GM12878 (cell line): ENCODE measurements at regions not wholly inside any gene's neighbourhood (a gene's known extent, or its start where the extent isn't known, plus 50 kb on each side); places are given as distances from the start of the nearest gene placed in this dataset.

Experiments
- ATAC-seq: fragments of 200-7000 bp; cut with Tn5 transposase; 3 replicates; pipeline ENCODE4 v1.9.1; 2020; ENCODE audit warnings: mild to moderate bottlenecking, moderate library complexity
- BruUV-seq: library from RNA; stranded (reverse); fragments of 400-500 nt; replicated peaks from 2 replicates; lab custom pipeline; 2021; lab: Mats Ljungman, UMichigan
- CTCF ChIA-PET: fragments of 300-600 bp; sonication (Branson Sonifier 250); formaldehyde crosslinking; extraction: SDS; loops from one replicate; lab custom pipeline; 2021; ENCODE audit warnings: inconsistent platforms; lab: Yijun Ruan, JAX
- POLR2A ChIA-PET: fragments of 350-600 bp; formaldehyde crosslinking; extraction: SDS; loops from one replicate; lab custom pipeline; 2021; ENCODE audit warnings: inconsistent platforms; lab: Charles Lee
- RAD21 ChIA-PET: fragments of 300-600 bp; sonication (Branson Sonifier 250); formaldehyde crosslinking; loops from one replicate; lab custom pipeline; 2023; ENCODE audit warnings: antibody characterized with exemption; ENCODE audit not compliant: unreplicated experiment; lab: Charles Lee
- SMC1A ChIA-PET: fragments of 300-600 bp; sonication (Branson Sonifier 250); formaldehyde crosslinking; loops from one replicate; lab custom pipeline; 2023; ENCODE audit not compliant: unreplicated experiment, uncharacterized antibody; lab: Charles Lee
- DNase-seq: peaks from one replicate; pipeline ENCODE4 v3.0.0-alpha.2; 2011; ENCODE audit warnings: low read depth, low spot score
- FAIRE-seq: peaks from 3 replicates; lab custom pipeline; 2011; peaks lifted over from hg19 to GRCh38; lab: Jason Lieb, UNC
- H2AFZ ChIP-seq: 2 replicates; pipeline ENCODE4 v1.6.0; 2011; ENCODE audit warnings: low read depth, low read length, control low read depth; ENCODE audit not compliant: control insufficient read depth
- H3K27ac ChIP-seq: 2 replicates; pipeline ENCODE4 v1.5.1; 2011; ENCODE audit warnings: control low read depth; ENCODE audit not compliant: control insufficient read depth, insufficient read depth
- H3K27me3 ChIP-seq, 2 experiments: replicated peaks in 1 of 2; 2 replicates each; pipeline versions ENCODE4 v1.6.0 to v1.6.1; 2011; ENCODE audit warnings: low read length in 1 of 2; ENCODE audit not compliant: control insufficient read depth in 2 of 2, insufficient read depth in 2 of 2
- H3K36me3 ChIP-seq, 2 experiments: 2 replicates each; pipeline ENCODE4 v1.5.1; 2011; ENCODE audit warnings: low read length in 1 of 2; ENCODE audit not compliant: control insufficient read depth in 2 of 2, insufficient read depth in 2 of 2
- H3K4me1 ChIP-seq: 2 replicates; pipeline ENCODE4 v1.6.1; 2011; ENCODE audit warnings: mild to moderate bottlenecking, low read length, moderate library complexity, mixed read lengths; ENCODE audit not compliant: control insufficient read depth, insufficient read depth
- H3K4me2 ChIP-seq: 2 replicates; pipeline ENCODE4 v1.6.0; 2011; ENCODE audit warnings: control low read depth; ENCODE audit not compliant: control insufficient read depth, insufficient read depth
- H3K4me3 ChIP-seq: fragments of 200-600 bp; sonication (generic); 2 replicates; pipeline ENCODE4 v1.5.1; 2016
- H3K79me2 ChIP-seq: 2 replicates; pipeline ENCODE4 v1.6.0; 2011; ENCODE audit warnings: low read length; ENCODE audit not compliant: control insufficient read depth, insufficient read depth
- H3K9ac ChIP-seq: 2 replicates; pipeline ENCODE4 v1.8.0; 2011; ENCODE audit warnings: low read length, control low read depth, mixed read lengths; ENCODE audit not compliant: control insufficient read depth, insufficient read depth
- H3K9me3 ChIP-seq: replicated peaks from 3 replicates; pipeline ENCODE4 v1.5.1; 2011; ENCODE audit warnings: mild to moderate bottlenecking, low read length; ENCODE audit not compliant: control insufficient read depth, insufficient read depth
- H4K20me1 ChIP-seq: 2 replicates; pipeline ENCODE4 v1.6.0; 2011; ENCODE audit not compliant: control insufficient read depth, insufficient read depth
- CBFB ChIP-seq: IDR thresholded peaks from 2 replicates; pipeline ENCODE4 v1.6.1; 2016; ENCODE audit warnings: antibody characterized with exemption, low read depth
- CHD2 ChIP-seq: IDR thresholded peaks from 2 replicates; pipeline ENCODE4 v1.6.1; 2011; ENCODE audit warnings: low read depth, low read length, improper control_type of control experiment, borderline replicate concordance
- CHD4 ChIP-seq: fragments of 200-600 bp; sonication (generic); IDR thresholded peaks from 2 replicates; pipeline ENCODE4 v1.6.1; 2016; ENCODE audit warnings: mild to moderate bottlenecking
- E2F8 ChIP-seq: fragments of 450-650 bp; IDR thresholded peaks from 2 replicates; pipeline ENCODE4 v1.6.1; 2018; ENCODE audit warnings: mild to moderate bottlenecking, low read depth, moderate library complexity; ENCODE audit not compliant: partially characterized antibody
- E4F1 ChIP-seq: fragments of 450-650 bp; IDR thresholded peaks from 2 replicates; pipeline ENCODE4 v1.6.1; 2018; ENCODE audit warnings: borderline replicate concordance, mild to moderate bottlenecking; ENCODE audit not compliant: partially characterized antibody
- GABPA ChIP-seq: IDR thresholded peaks from 2 replicates; pipeline ENCODE4 v1.6.1; 2014; ENCODE audit warnings: antibody characterized with exemption, low read depth, mild to moderate bottlenecking, inconsistent platforms
- HDAC6 ChIP-seq: fragments of 200-600 bp; sonication (generic); IDR thresholded peaks from one replicate; pipeline ENCODE4 v1.8.0; 2017; ENCODE audit warnings: antibody characterized with exemption; ENCODE audit not compliant: unreplicated experiment
- NFXL1 ChIP-seq: fragments of 450-650 bp; IDR thresholded peaks from 2 replicates; pipeline ENCODE4 v1.6.1; 2017; ENCODE audit warnings: antibody characterized with exemption, mild to moderate bottlenecking, borderline replicate concordance
- NR2F1 ChIP-seq: fragments of 450-650 bp; conservative IDR thresholded peaks from 2 replicates; pipeline ENCODE4 v1.6.1; 2017; ENCODE audit warnings: mild to moderate bottlenecking
- RUNX3 ChIP-seq: IDR thresholded peaks from 2 replicates; pipeline ENCODE4 v1.6.1; 2012; ENCODE audit warnings: low read length, inconsistent platforms
- WRNIP1 ChIP-seq: IDR thresholded peaks from 2 replicates; pipeline ENCODE4 v1.6.1; 2011; ENCODE audit warnings: low read depth, low read length, improper control_type of control experiment, borderline replicate concordance
- ZBED1 ChIP-seq: IDR thresholded peaks from 2 replicates; pipeline ENCODE4 v1.6.1; 2016; ENCODE audit warnings: borderline replicate concordance
- WGBS: methylation state at CpG from one replicate; pipeline ENCODE4 v1.1.6; 2016; ENCODE audit warnings: low lambda C conversion rate; ENCODE audit not compliant: insufficient replicate concordance, insufficient coverage; ENCODE audit errors: missing lambda C conversion rate; 5-methylcytosine and 5-hydroxymethylcytosine counted together
- in situ Hi-C: fragments of 300-500 bp; cut with MboI; formaldehyde crosslinking; loops from 9 replicates; pipeline ENCODE4 v1.14.3; 2018; ENCODE audit warnings: mixed read lengths
- intact Hi-C: fragments of 100-400 bp; cut with micrococcal nuclease; formaldehyde crosslinking; loops from one replicate; pipeline ENCODE4 v1.14.2; 2022; ENCODE audit not compliant: unreplicated experiment

- TF ChIP-seq WRNIP1 (no peak), ZBED1 (no peak), CHD4 (no peak), NFXL1 (no peak), HDAC6 (no peak), GABPA (no peak), CBFB (no peak), RUNX3 (no peak), CHD2 (no peak), E4F1 (no peak), NR2F1 (no peak), E2F8 (no peak)
- Histone ChIP-seq H4K20me1 (no peaks in the 10 kb centered on the region), H3K36me3 (no peaks in the 10 kb centered on the region), H3K4me1 (peaks cover 6% of the 10 kb centered on the region), H3K79me2 (no peaks in the 10 kb centered on the region), H3K27me3 (no peaks in the 10 kb centered on the region), H3K9ac (no peak overlapping the region), H3K4me2 (no peak overlapping the region), H3K4me3 (no peak overlapping the region), H2AFZ (no peak overlapping the region), H3K9me3 (no peaks in the 10 kb centered on the region; the same call in 1 of the 3 replicates), H3K27ac (no peak overlapping the region)
- CTCF ChIA-PET = interaction anchor here (1.6 to 2.3 kb wide), 2 partner anchors 12 to 63 kb away, joined by 3 to 4 read pairs; no protein-coding TSS in a partner anchor
- 13% methylated on average over 2 of the region's 2 CpGs for WGBS
- RAD21 ChIA-PET = no interaction called here
- in situ Hi-C loops (no loop called here), intact Hi-C loops (no loop called here)
- no peak for DNase-seq
- POLR2A ChIA-PET = no interaction called here
- SMC1A ChIA-PET = interaction anchor here (1.3 kb wide), 1 partner anchor 9 kb away, joined by 3 read pairs; no protein-coding TSS in a partner anchor
- no TSS peak for BruUV-seq
- ATAC-seq = peak; percentile 67
- no peak for FAIRE-seq
These were observed 121.8 kb downstream of the SPCS3 start for GRCh38 chr4:176441594-176441993.
